Stimulated activated CD8-positive, alpha-beta memory T cell treated with anti-CD3 and anti-CD28 coated beads, Interleukin-7, amount 100 ng/mL, for 4 hours (primary cell): ENCODE measurements at regions not wholly inside any gene's neighbourhood (a gene's known extent, or its start where the extent isn't known, plus 50 kb on each side); places are given as distances from the start of the nearest gene placed in this dataset.

ENCODE experiments used
- DNase-seq, 2 donors: peaks; one replicate each; pipeline ENCODE4 v3.0.0-alpha.2; 2020; ENCODE audit warnings: low read depth in 2 of 2

- no peak for DNase-seq
Observed at GRCh38 chr5:165175041-165175440, 1669.6 kb downstream of the MAT2B start.

- no peak for DNase-seq
Observed at GRCh38 chr5:165184183-165184582, 1678.8 kb downstream of the MAT2B start.

- no peak for DNase-seq
Observed at GRCh38 chr5:165185716-165186115, 1680.3 kb downstream of the MAT2B start.

- DNase-seq = no peak
Observed at GRCh38 chr5:165187815-165188214, 1682.4 kb downstream of the MAT2B start.

GRCh38 chr5:165188556-165189175 is 1683.2 kb downstream of the MAT2B start:
- no peak for DNase-seq

- DNase-seq = no peak
Observed at GRCh38 chr5:165196961-165197360, 1691.5 kb downstream of the MAT2B start.

- DNase-seq = no peak
Observed at GRCh38 chr5:165201369-165201768, 1696.0 kb downstream of the MAT2B start.

GRCh38 chr5:165201771-165202518 is 1696.5 kb downstream of the MAT2B start:
- DNase-seq = no peak

- no peak for DNase-seq
Observed at GRCh38 chr5:165202519-165202910, 1697.1 kb downstream of the MAT2B start.

- no peak for DNase-seq
Observed at GRCh38 chr5:165209101-165209727, 1703.8 kb downstream of the MAT2B start.

GRCh38 chr5:165224366-165225045 is 1719.1 kb downstream of the MAT2B start:
- no peak for DNase-seq

GRCh38 chr5:165227515-165227914 is 1722.1 kb downstream of the MAT2B start:
- no peak for DNase-seq

GRCh38 chr5:165228184-165228583 is 1722.8 kb downstream of the MAT2B start:
- no peak for DNase-seq

- DNase-seq = no peak
Observed at GRCh38 chr5:165231821-165232508, 1726.5 kb downstream of the MAT2B start.

- no peak for DNase-seq
Observed at GRCh38 chr5:165232509-165233028, 1727.2 kb downstream of the MAT2B start.

GRCh38 chr5:165241811-165242210 is 1736.4 kb downstream of the MAT2B start:
- DNase-seq = no peak

GRCh38 chr5:165242646-165243045 is 1737.2 kb downstream of the MAT2B start:
- no peak for DNase-seq

GRCh38 chr5:165244407-165244806 is 1739.0 kb downstream of the MAT2B start:
- no peak for DNase-seq

GRCh38 chr5:165258197-165258771 is 1752.9 kb downstream of the MAT2B start:
- DNase-seq = no peak

- no peak for DNase-seq
Observed at GRCh38 chr5:165260426-165260825, 1755.0 kb downstream of the MAT2B start.

GRCh38 chr5:165263536-165263935 is 1758.1 kb downstream of the MAT2B start:
- no peak for DNase-seq
